Adrenal gland (tissue), 9 donors: ENCODE measurements at regions not wholly inside any gene's neighbourhood (a gene's known extent, or its start where the extent isn't known, plus 50 kb on each side); places are given as distances from the start of the nearest gene placed in this dataset.

Experiments
- DNase-seq, 7 donors: peaks; one replicate each; pipeline ENCODE4 v3.0.0-alpha.2; 2019 to 2020
- H3K27ac ChIP-seq, 5 donors: fragments of 200-600 bp; sonication (generic) in 4 of 5; 1 replicate in 3 of 5; 2 replicates in 2 of 5; pipeline versions ENCODE4 v1.5.1 to v1.8.0; 2016 to 2020; ENCODE audit warnings: mild to moderate bottlenecking in 1 of 5
- H3K27me3 ChIP-seq: fragments of 200-600 bp; 2 replicates; pipeline ENCODE4 v1.8.0; 2021
- H3K36me3 ChIP-seq, 2 donors: fragments of 200-600 bp; replicated peaks in 1 of 2; 1 replicate in 1 of 2; 2 replicates in 1 of 2; pipeline versions ENCODE4 v1.5.1 to v1.8.0; 2018 to 2022
- H3K4me1 ChIP-seq, 2 donors: fragments of 200-600 bp; replicated peaks in 1 of 2; 1 replicate in 1 of 2; 2 replicates in 1 of 2; pipeline versions ENCODE4 v1.5.1 to v1.8.0; 2018 to 2021
- H3K4me3 ChIP-seq, 4 donors: fragments of 200-600 bp; sonication (generic) in 3 of 4; one replicate each; pipeline ENCODE4 v1.5.1; 2016 to 2018
- H3K9me3 ChIP-seq, 3 donors: fragments of 200-600 bp; sonication (generic) in 1 of 3; replicated peaks in 1 of 3; 1 replicate in 2 of 3; 2 replicates in 1 of 3; pipeline versions ENCODE4 v1.5.1 to v1.8.0; 2016 to 2021
- CTCF ChIP-seq, 6 experiments: fragments of 450-650 bp in 4 of 6; fragments of 200-600 bp in 2 of 6; sonication (generic) in 1 of 6; IDR thresholded peaks; 1 replicate in 5 of 6; 2 replicates in 1 of 6; pipeline versions ENCODE4 v1.5.1 to v1.8.0; 2016 to 2021; ENCODE audit warnings: antibody characterized with exemption in 6 of 6, mild to moderate bottlenecking in 2 of 6, moderate library complexity in 1 of 6
- POLR2A ChIP-seq, 2 donors: fragments of 450-650 bp; IDR thresholded peaks; one replicate each; pipeline ENCODE4 v1.6.1; 2017; ENCODE audit warnings: antibody characterized with exemption in 2 of 2, mild to moderate bottlenecking in 2 of 2, moderate library complexity in 1 of 2
- WGBS, 4 donors: extraction: QIAGEN DNeasy Blood & Tissue Kit in 2 of 4; methylation state at CpG; one replicate each; pipeline versions ENCODE4 v1.1.5 to v1.1.7; 2013 to 2017; 5-methylcytosine and 5-hydroxymethylcytosine counted together
- intact Hi-C, 2 donors: fragments of 100-400 bp; cut with DNase I; formaldehyde crosslinking; loops; one replicate each; pipeline versions ENCODE4 v1.14.1 to v1.15.0; 2022 to 2023
- donor health status: healthy with polysubstance abuse.
- donor health status: Bipolar disorder and iron deficiency.
- donor health status: DM: yes; HTN: yes; CAD: no.
- donor health status: DM: no; HTN: no; CAD: no.
- donor health status: DM: no; HTN: no; CAD: no.

DNA sequence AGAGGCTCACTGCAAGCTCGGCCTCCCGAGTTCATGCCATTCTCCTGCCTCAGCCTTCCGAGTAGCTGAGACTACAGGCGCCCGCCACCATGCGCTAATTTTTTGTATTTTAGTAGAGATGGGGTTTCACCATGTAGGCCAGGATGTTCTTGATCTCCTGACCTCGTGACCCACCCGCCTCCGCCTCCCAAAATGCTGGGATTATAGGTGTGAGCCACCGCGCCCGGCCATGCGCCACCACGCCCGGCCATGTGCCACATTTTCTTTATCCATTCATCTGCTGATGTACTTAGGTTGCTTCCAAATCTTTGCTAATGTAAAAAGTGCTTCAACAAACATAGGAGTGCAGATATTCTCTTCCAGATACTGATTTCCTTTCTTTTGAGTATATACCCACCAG, 408.6 kb downstream of the CAAP1 start:
- H3K27me3 ChIP-seq: no peaks in the 10 kb centered on the region
- no peak for DNase-seq
- no peak overlapping the region for H3K4me3 ChIP-seq
- no peak for TF ChIP-seq POLR2A (IDR thresholded peaks at IDR 0.05)
- no peak for TF ChIP-seq CTCF (IDR thresholded peaks at IDR 0.05)
- 87 to 91% (median 90%) methylated on average over 14 to 15 of the region's 15 CpGs for WGBS, 4 donors
- no peaks in the 10 kb centered on the region for H3K4me1 ChIP-seq
- intact Hi-C loops: no loop called here
- H3K9me3 ChIP-seq: no peaks in the 10 kb centered on the region
- H3K27ac ChIP-seq: no peak overlapping the region
- H3K36me3 ChIP-seq: no peaks in the 10 kb centered on the region

DNA sequence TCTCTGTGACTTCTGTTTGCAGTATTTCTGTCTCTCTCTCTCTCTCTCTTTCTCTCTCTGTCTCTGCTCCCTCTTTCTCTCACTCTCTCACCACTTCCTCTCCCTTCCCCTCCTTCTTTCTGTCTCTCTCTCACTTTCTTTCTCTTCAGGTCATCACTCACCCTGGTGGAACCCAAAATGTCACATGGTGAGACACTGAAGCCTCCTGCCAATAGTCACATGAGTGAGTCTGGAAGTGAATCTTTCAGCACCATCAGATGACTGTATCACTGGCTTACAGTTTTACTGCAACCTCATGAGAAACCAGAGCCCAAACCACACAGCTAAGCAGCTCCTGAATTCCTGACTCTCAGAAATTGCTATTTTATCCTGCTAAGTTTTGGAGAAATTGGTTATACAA, 414.6 kb downstream of the CAAP1 start:
- Histone ChIP-seq H3K4me3 (no peak overlapping the region), H3K36me3 (no peaks in the 10 kb centered on the region), H3K27me3 (no peaks in the 10 kb centered on the region), H3K27ac (no peak overlapping the region), H3K4me1 (no peaks in the 10 kb centered on the region), H3K9me3 (no peaks in the 10 kb centered on the region)
- no peak for DNase-seq
- TF ChIP-seq POLR2A (IDR thresholded peaks at IDR 0.05) (no peak), CTCF (IDR thresholded peaks at IDR 0.05) (no peak)
- intact Hi-C loops: no loop called here

- no peak overlapping the region for H3K27ac ChIP-seq
- intact Hi-C loops: no loop called here
- H3K36me3 ChIP-seq: no peaks in the 10 kb centered on the region
- H3K27me3 ChIP-seq: no peaks in the 10 kb centered on the region
- 62 to 80% (median 73%) methylated on average over 2 of the region's 2 CpGs for WGBS, 4 donors
- H3K4me3 ChIP-seq: no peak overlapping the region
- H3K9me3 ChIP-seq: no peaks in the 10 kb centered on the region
- DNase-seq: no peak
- H3K4me1 ChIP-seq: no peaks in the 10 kb centered on the region
- TF ChIP-seq POLR2A (IDR thresholded peaks at IDR 0.05) (no peak), CTCF (IDR thresholded peaks at IDR 0.05) (no peak)
Observed at GRCh38 chr9:26471261-26471660, 421.3 kb downstream of the CAAP1 start.

DNA sequence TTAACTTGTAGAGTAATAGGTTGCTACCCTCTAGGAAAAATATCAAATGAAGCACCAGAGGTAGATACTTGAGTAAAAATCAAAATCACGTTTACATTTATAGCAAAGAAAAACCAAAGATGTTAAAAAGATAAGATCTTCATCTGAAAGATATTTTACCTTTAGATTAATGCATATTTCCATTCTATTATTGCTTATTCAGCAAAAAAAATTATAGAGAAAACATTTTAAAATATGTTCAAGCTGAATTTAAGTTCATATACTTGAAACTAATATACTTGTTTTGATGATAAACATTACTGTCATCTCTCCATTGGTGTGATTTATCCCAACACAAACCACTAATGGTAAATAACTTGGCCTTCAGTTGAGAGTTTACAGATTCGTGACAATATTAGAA, 422.3 kb downstream of the CAAP1 start:
- no peak for DNase-seq
- Histone ChIP-seq H3K27ac (no peak overlapping the region), H3K4me1 (no peaks in the 10 kb centered on the region), H3K27me3 (no peaks in the 10 kb centered on the region), H3K9me3 (no peaks in the 10 kb centered on the region), H3K36me3 (no peaks in the 10 kb centered on the region), H3K4me3 (no peak overlapping the region)
- intact Hi-C loops: no loop called here
- no peak for TF ChIP-seq POLR2A (IDR thresholded peaks at IDR 0.05)
- no peak for TF ChIP-seq CTCF (IDR thresholded peaks at IDR 0.05)
- 47 to 63% (median 56%) methylated on average over 2 of the region's 2 CpGs for WGBS, 4 donors
